K562 (cell line): ENCODE measurements at regions not wholly inside any gene's neighbourhood (a gene's known extent, or its start where the extent isn't known, plus 50 kb on each side); places are given as distances from the start of the nearest gene placed in this dataset.

Source experiments
- ATAC-seq: fragments of 200-7000 bp; cut with Tn5 transposase; 3 replicates; pipeline ENCODE4 v1.9.1; 2020; ENCODE audit warnings: moderate library complexity
- BruUV-seq: library from RNA; stranded (reverse); fragments of 400-500 nt; replicated peaks from 2 replicates; lab custom pipeline; 2021; lab: Mats Ljungman, UMichigan
- CTCF ChIA-PET: fragments of 300-600 bp; formaldehyde crosslinking; extraction: SDS; loops from one replicate; lab custom pipeline; 2021; ENCODE audit warnings: low intra/inter-chr PET ratio; lab: Yijun Ruan, JAX
- POLR2A ChIA-PET: fragments of 300-600, 350-650 bp; sonication (Branson Sonifier 250); formaldehyde crosslinking; extraction: SDS; loops from one replicate; lab custom pipeline; 2021; ENCODE audit warnings: antibody characterized with exemption, inconsistent platforms; lab: Yijun Ruan, JAX
- DNase-seq, 4 experiments: peaks; one replicate each; pipeline versions ENCODE4 v3.0.0 to v3.0.0-alpha.2; 2011 to 2018; ENCODE audit warnings: low spot score in 3 of 4, mixed read lengths in 3 of 4; ENCODE audit errors: extremely low read depth in 1 of 4
- FAIRE-seq: peaks from 2 replicates; lab custom pipeline; 2011; peaks lifted over from hg19 to GRCh38; lab: Jason Lieb, UNC
- H2AFZ ChIP-seq: 2 replicates; pipeline ENCODE4 v1.6.0; 2011; ENCODE audit warnings: low read depth, low read length, control low read depth, inconsistent platforms
- H3K27ac ChIP-seq: fragments of 200-600 bp; 3 replicates; pipeline ENCODE4 v1.8.0; 2011; ENCODE audit warnings: low read depth, mild to moderate bottlenecking, control low read depth, inconsistent platforms, low read length, moderate library complexity, mixed read lengths; ENCODE audit errors: extremely low read depth
- H3K27me3 ChIP-seq, 2 experiments: fragments of 300-600 bp in 1 of 2; 2 replicates in 1 of 2; 3 replicates in 1 of 2; pipeline versions ENCODE4 v1.6.0 to v1.8.0; 2011; ENCODE audit warnings: inconsistent platforms in 2 of 2, low read length in 2 of 2, mild to moderate bottlenecking in 1 of 2, mixed read lengths in 1 of 2, moderate library complexity in 1 of 2; ENCODE audit not compliant: control insufficient read depth in 2 of 2, insufficient read depth in 2 of 2
- H3K36me3 ChIP-seq: fragments of 300-600 bp; 3 replicates; pipeline ENCODE4 v1.8.0; 2011; ENCODE audit warnings: mild to moderate bottlenecking, low read length, inconsistent platforms; ENCODE audit not compliant: control insufficient read depth, insufficient read depth
- H3K4me1 ChIP-seq, 2 experiments: fragments of 200-600 bp in 1 of 2; replicated peaks in 1 of 2; 2 replicates in 1 of 2; 3 replicates in 1 of 2; pipeline versions ENCODE4 v1.5.1 to v1.8.0; 2011; ENCODE audit warnings: inconsistent platforms in 2 of 2, low read length in 2 of 2, mild to moderate bottlenecking in 1 of 2, mixed read lengths in 1 of 2, moderate library complexity in 1 of 2; ENCODE audit not compliant: control insufficient read depth in 2 of 2, insufficient read depth in 2 of 2
- H3K4me2 ChIP-seq: 2 replicates; pipeline ENCODE4 v1.6.1; 2011; ENCODE audit warnings: low read length, control low read depth, inconsistent platforms, mixed read lengths; ENCODE audit not compliant: insufficient read depth
- H3K4me3 ChIP-seq: fragments of 200-600 bp; sonication (generic), shearing (Covaris generic); 2 replicates; pipeline ENCODE4 v1.5.1; 2016; ENCODE audit warnings: control low read depth, inconsistent platforms
- H3K79me2 ChIP-seq: fragments of 200-600 bp; 3 replicates; pipeline ENCODE4 v1.8.0; 2011; ENCODE audit warnings: low read length, inconsistent platforms; ENCODE audit not compliant: control insufficient read depth, insufficient read depth
- H3K9ac ChIP-seq, 2 experiments: 2 replicates each; pipeline versions ENCODE4 v1.6.0 to v1.6.1; 2011; ENCODE audit warnings: low read depth in 2 of 2, low read length in 2 of 2, control low read depth in 1 of 2, inconsistent platforms in 1 of 2, mild to moderate bottlenecking in 1 of 2, mixed read lengths in 1 of 2; ENCODE audit not compliant: insufficient read depth in 1 of 2
- H3K9me1 ChIP-seq: one replicate; pipeline ENCODE4 v1.6.0; 2011; ENCODE audit warnings: inconsistent platforms, mild to moderate bottlenecking, low read length, moderate library complexity; ENCODE audit not compliant: control insufficient read depth, insufficient read depth
- H3K9me3 ChIP-seq: replicated peaks from 2 replicates; pipeline ENCODE4 v1.5.1; 2011; ENCODE audit warnings: low read depth, low read length, inconsistent platforms; ENCODE audit not compliant: control insufficient read depth, insufficient read depth
- H4K20me1 ChIP-seq: replicated peaks from 2 replicates; pipeline ENCODE4 v1.6.1; 2011; ENCODE audit warnings: low read length, inconsistent platforms, mixed read lengths; ENCODE audit not compliant: control insufficient read depth, insufficient read depth
- BRD4 ChIP-seq: fragments of 200-600 bp; sonication (generic); IDR thresholded peaks from 2 replicates; pipeline ENCODE4 v1.6.1; 2017; ENCODE audit warnings: inconsistent platforms
- KDM2B ChIP-seq: fragments of 250-450 bp; sonication (Bioruptor Pico); IDR thresholded peaks from 2 replicates; pipeline ENCODE4 v1.8.0; 2021; ENCODE audit warnings: mild to moderate bottlenecking, moderate library complexity
- MCM3 ChIP-seq: fragments of 450-650 bp; IDR thresholded peaks from 2 replicates; pipeline ENCODE4 v1.6.1; 2016
- PHTF2 ChIP-seq: fragments of 250-450 bp; sonication (Bioruptor Pico); IDR thresholded peaks from 2 replicates; pipeline ENCODE4 v1.5.0; 2021; ENCODE audit warnings: mild to moderate bottlenecking
- POLR2H ChIP-seq: IDR thresholded peaks from 2 replicates; pipeline ENCODE4 v1.6.1; 2016; ENCODE audit warnings: missing genetic modification characterization, low read depth, mild to moderate bottlenecking, control low read depth, missing compliant biosample characterization, moderate library complexity
- RAD51 ChIP-seq: fragments of 450-650 bp; IDR thresholded peaks from 2 replicates; pipeline ENCODE4 v1.7.1; 2016; ENCODE audit warnings: low read depth, mild to moderate bottlenecking, borderline replicate concordance
- RBM25 ChIP-seq: fragments of 200-400 bp; formaldehyde crosslinking; IDR thresholded peaks from 2 replicates; pipeline ENCODE4 v1.6.1; 2018; ENCODE audit warnings: low read length, low read depth, moderate library complexity; ENCODE audit not compliant: severe bottlenecking
- ZNF384 ChIP-seq: IDR thresholded peaks from 2 replicates; pipeline ENCODE4 v1.6.1; 2012; ENCODE audit warnings: low read depth, low read length, improper control_type of control experiment
- ZSCAN32 ChIP-seq: fragments of 450-650 bp; formaldehyde crosslinking; IDR thresholded peaks from 2 replicates; pipeline ENCODE4 v1.4.0; 2020; ENCODE audit warnings: mild to moderate bottlenecking, moderate library complexity
- WGBS: fragments of 100-300 bp; shearing (Covaris generic); methylation state at CpG from one replicate; pipeline ENCODE4 v1.1.6; 2016; ENCODE audit warnings: low coverage, mixed read lengths; ENCODE audit not compliant: insufficient coverage; ENCODE audit errors: missing lambda C conversion rate; 5-methylcytosine and 5-hydroxymethylcytosine counted together
- in situ Hi-C: fragments of 300-500 bp; cut with MboI; formaldehyde crosslinking; loops from 4 replicates; pipeline ENCODE4 v1.15.0; 2018; ENCODE audit warnings: inconsistent platforms, mixed read lengths
- intact Hi-C: fragments of 100-400 bp; cut with micrococcal nuclease; formaldehyde crosslinking; loops from 2 replicates; pipeline ENCODE4 v1.14.2; 2022
- TF ChIP-seq, protein P1 (sequence below): sonication (generic); formaldehyde crosslinking; IDR thresholded peaks from 2 replicates; pipeline ENCODE4 v1.8.0; 2022; ENCODE audit warnings: mild to moderate bottlenecking, missing genetic modification reagents
- TF ChIP-seq, protein P2 (sequence below): sonication (generic); formaldehyde crosslinking; IDR thresholded peaks from 2 replicates; pipeline ENCODE4 v1.8.0; 2023; ENCODE audit warnings: mild to moderate bottlenecking, missing genetic modification reagents

DNA sequence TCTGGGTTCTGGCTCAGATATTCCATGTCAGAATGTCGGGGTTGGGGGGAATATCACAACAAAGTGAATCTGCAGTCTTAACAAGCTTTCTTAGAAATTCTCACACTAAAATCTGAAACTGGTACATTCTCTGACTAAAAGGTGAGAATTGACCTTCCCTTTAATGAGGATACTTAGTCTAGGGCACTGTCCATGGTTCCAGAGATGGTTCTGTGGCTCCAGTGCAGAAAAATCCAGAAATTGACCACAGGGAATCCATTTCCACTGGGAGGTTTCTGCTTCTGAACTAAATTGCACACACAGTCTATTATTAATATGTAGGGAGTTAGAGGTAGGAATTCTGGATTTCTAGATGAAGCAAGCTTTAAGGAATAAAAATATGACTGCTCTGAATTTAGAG, 171.6 kb upstream of the OBI1 start:
- H3K9me1 ChIP-seq: no peaks in the 10 kb centered on the region
- intact Hi-C loops: no loop called here
- H3K4me2 ChIP-seq: no peak overlapping the region
- H3K27ac ChIP-seq: no peak overlapping the region
- no peak for ATAC-seq
- H3K27me3 ChIP-seq: no peaks in the 10 kb centered on the region
- H3K9me3 ChIP-seq: no peaks in the 10 kb centered on the region
- TF ChIP-seq ZSCAN32 (no peak), ZNF384 (no peak), RAD51 (no peak)
- TF ChIP-seq, protein P1, sequence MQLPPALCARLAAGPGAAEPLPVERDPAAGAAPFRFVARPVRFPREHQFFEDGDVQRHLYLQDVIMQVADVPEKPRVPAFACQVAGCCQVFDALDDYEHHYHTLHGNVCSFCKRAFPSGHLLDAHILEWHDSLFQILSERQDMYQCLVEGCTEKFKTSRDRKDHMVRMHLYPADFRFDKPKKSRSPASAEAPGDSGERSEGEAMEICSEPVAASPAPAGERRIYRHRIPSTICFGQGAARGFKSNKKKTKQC (CRISPR knock-in tag): no peak
- TF ChIP-seq, all 486 proteins: peak for 0
- ChIA-PET CTCF (no interaction called here), POLR2A (no interaction called here)
- Histone ChIP-seq H3K4me1 (no peaks in the 10 kb centered on the region), H3K9ac (no peak overlapping the region), H2AFZ (no peak overlapping the region), H4K20me1 (no peaks in the 10 kb centered on the region), H3K36me3 (no peaks in the 10 kb centered on the region), H3K4me3 (no peak overlapping the region), H3K79me2 (no peaks in the 10 kb centered on the region)
- WGBS: 0% methylated on average over 1 of the region's 1 CpG
- FAIRE-seq (no peak), DNase-seq (no peak)
- in situ Hi-C loops: no loop called here
- BruUV-seq: no TSS peak

DNA sequence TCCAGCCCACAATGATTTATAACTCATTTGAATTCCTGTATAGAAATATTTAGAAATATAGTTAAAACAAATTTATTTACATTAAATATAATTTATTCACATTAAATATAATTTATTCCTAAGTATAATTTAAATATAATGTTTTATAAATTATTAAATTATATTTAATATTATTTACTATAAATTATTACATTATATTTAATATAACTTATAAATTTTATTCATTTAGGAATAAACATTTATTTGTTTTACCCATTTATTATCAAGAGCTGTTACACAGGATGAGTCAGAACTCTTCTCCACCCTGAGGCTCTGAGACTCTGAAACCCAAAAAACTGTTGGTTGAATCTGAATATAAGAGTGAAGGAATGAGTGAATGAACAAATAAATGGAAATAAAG, 170.9 kb upstream of the OBI1 start:
- Histone ChIP-seq H2AFZ (no peak overlapping the region), H3K4me2 (no peak overlapping the region), H3K9me3 (no peaks in the 10 kb centered on the region), H3K36me3 (no peaks in the 10 kb centered on the region), H3K9me1 (no peaks in the 10 kb centered on the region), H3K27me3 (no peaks in the 10 kb centered on the region), H3K9ac (no peak overlapping the region), H3K79me2 (no peaks in the 10 kb centered on the region), H3K4me1 (no peaks in the 10 kb centered on the region), H3K4me3 (no peak overlapping the region), H4K20me1 (no peaks in the 10 kb centered on the region), H3K27ac (no peak overlapping the region)
- FAIRE-seq: no peak
- intact Hi-C loops (no loop called here), in situ Hi-C loops (no loop called here)
- ChIA-PET CTCF (no interaction called here), POLR2A (no interaction called here)
- no TSS peak for BruUV-seq
- ATAC-seq: no peak
- no peak for DNase-seq
- TF ChIP-seq, protein P2, sequence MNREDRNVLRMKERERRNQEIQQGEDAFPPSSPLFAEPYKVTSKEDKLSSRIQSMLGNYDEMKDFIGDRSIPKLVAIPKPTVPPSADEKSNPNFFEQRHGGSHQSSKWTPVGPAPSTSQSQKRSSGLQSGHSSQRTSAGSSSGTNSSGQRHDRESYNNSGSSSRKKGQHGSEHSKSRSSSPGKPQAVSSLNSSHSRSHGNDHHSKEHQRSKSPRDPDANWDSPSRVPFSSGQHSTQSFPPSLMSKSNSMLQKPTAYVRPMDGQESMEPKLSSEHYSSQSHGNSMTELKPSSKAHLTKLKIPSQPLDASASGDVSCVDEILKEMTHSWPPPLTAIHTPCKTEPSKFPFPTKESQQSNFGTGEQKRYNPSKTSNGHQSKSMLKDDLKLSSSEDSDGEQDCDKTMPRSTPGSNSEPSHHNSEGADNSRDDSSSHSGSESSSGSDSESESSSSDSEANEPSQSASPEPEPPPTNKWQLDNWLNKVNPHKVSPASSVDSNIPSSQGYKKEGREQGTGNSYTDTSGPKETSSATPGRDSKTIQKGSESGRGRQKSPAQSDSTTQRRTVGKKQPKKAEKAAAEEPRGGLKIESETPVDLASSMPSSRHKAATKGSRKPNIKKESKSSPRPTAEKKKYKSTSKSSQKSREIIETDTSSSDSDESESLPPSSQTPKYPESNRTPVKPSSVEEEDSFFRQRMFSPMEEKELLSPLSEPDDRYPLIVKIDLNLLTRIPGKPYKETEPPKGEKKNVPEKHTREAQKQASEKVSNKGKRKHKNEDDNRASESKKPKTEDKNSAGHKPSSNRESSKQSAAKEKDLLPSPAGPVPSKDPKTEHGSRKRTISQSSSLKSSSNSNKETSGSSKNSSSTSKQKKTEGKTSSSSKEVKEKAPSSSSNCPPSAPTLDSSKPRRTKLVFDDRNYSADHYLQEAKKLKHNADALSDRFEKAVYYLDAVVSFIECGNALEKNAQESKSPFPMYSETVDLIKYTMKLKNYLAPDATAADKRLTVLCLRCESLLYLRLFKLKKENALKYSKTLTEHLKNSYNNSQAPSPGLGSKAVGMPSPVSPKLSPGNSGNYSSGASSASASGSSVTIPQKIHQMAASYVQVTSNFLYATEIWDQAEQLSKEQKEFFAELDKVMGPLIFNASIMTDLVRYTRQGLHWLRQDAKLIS (CRISPR knock-in tag): no peak
- TF ChIP-seq POLR2H (tag): no peak
- no peak for TF ChIP-seq PHTF2 (CRISPR knock-in tag)
- no peak for TF ChIP-seq KDM2B
- no peak for TF ChIP-seq BRD4
- no peak for TF ChIP-seq RBM25
- no peak for TF ChIP-seq MCM3
